NT2/D1 (cell line): ENCODE measurements at regions not wholly inside any gene's neighbourhood (a gene's known extent, or its start where the extent isn't known, plus 50 kb on each side); places are given as distances from the start of the nearest gene placed in this dataset.

Source experiments
- SUZ12 ChIP-seq: IDR thresholded peaks from 2 replicates; pipeline ENCODE4 v1.6.1; 2011; ENCODE audit not compliant: insufficient read length, insufficient read depth; ENCODE audit errors: extremely low read depth
- ZNF274 ChIP-seq: IDR thresholded peaks from 2 replicates; pipeline ENCODE4 v1.6.1; 2011; ENCODE audit warnings: mild to moderate bottlenecking, low read depth, low read length

DNA sequence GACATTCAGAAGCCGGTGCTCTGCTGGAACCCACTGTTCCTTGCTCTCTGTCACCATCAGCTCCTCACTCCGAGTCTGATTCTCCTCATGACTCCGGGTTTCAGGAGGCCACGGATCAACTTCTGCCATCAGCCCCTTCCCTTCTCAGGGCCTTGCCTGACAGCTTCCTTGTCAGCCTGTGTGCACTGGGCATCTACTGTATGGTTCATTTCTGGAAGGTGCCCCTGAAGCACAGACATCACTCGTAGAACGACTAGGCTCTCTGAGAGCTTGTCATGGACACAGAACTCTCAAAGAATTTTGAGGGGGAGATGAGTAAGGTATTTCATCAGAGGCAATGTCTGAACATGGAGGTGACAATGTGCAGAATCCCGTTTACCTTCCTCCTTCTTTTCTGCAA is 396.1 kb downstream of the TNS3 start:
- no peak for TF ChIP-seq ZNF274
- TF ChIP-seq SUZ12, result no peak
